ENCODE measurements at regions not wholly inside any gene's neighbourhood (a gene's known extent, or its start where the extent isn't known, plus 50 kb on each side); places are given as distances from the start of the nearest gene placed in this dataset.

DNA sequence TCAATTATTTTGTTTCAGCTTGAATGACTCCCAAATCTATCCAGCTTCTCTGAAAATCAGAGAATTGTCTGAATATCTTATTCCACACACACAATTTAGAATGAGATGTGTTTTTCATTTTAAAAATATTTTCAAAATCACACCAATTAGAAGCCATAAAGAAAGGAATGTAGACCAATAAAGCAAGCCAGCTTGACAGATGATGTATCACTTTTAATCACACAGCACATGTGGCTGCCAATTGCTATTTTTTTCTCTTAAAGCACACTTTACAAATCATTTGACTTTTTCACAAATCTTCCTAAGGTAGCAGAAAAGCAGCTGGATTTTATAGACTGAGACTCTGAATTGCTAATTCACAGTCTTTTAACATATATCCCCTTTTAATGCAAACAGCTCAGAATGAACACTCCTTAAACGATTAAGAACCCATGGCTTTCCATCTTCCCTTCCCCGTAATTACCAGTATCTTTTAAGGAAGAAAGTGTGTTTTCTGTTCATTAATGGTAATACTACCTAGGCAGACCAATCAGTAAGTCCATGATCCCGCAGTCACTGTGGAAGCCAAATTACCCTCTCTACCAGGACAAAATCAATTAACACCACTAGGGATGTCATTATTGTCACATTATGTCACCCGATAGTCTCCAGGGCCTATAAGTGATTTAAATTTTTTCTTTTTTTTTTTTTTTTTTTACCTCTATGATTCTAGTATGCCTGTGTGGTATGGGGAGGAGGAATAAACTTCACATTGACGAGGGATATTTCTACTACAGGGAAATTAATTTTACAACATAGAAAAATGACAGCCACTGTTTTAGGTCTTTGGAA is 250.0 kb upstream of the VEPH1 start:
- Histone ChIP-seq H3K36me3 (ENCODE audit: control insufficient read depth, insufficient read depth, low read length) (no peaks in the 10 kb centered on the region), H3K4me3 (no peak overlapping the region), H3K9ac (ENCODE audit: insufficient read depth in 1 of 2, low read depth in 2 of 2, low read length in 2 of 2) (no peak overlapping the region), H3K9me1 (ENCODE audit: control insufficient read depth, insufficient read depth, low read length) (no peaks in the 10 kb centered on the region), H3K79me2 (ENCODE audit: control insufficient read depth, insufficient read depth, low read length) (no peaks in the 10 kb centered on the region), H4K20me1 (replicated peaks; ENCODE audit: control insufficient read depth, insufficient read depth, low read length) (no peaks in the 10 kb centered on the region), H3K9me3 (replicated peaks; ENCODE audit: control insufficient read depth, insufficient read depth, low read depth, low read length) (no peaks in the 10 kb centered on the region), H3K4me1 (replicated peaks in 1 of 2; ENCODE audit: control insufficient read depth in 2 of 2, insufficient read depth in 2 of 2, low read length in 2 of 2) (no peaks in the 10 kb centered on the region), H2AFZ (ENCODE audit: low read depth, low read length) (no peak overlapping the region), H3K27ac (ENCODE audit: extremely low read depth, low read depth, low read length) (no peak overlapping the region), H3K27me3 (ENCODE audit: control insufficient read depth in 2 of 2, insufficient read depth in 2 of 2, low read length in 2 of 2) (peaks cover 3 to 7% of the 10 kb centered on the region in 2 experiments; a peak in 1 of 5 replicates), H3K4me2 (ENCODE audit: insufficient read depth, low read length) (no peak overlapping the region)
- 0% methylated on average over 5 of the region's 5 CpGs for WGBS (ENCODE audit: insufficient coverage, low coverage, missing lambda C conversion rate)
- no peak for TF ChIP-seq ZNF212 (CRISPR knock-in tag; IDR thresholded peaks at IDR 0.05)
- TF ChIP-seq SREBF1 (IDR thresholded peaks at IDR 0.05; ENCODE audit: borderline replicate concordance, low read depth, low read length), result no peak
- TF ChIP-seq, protein P1, sequence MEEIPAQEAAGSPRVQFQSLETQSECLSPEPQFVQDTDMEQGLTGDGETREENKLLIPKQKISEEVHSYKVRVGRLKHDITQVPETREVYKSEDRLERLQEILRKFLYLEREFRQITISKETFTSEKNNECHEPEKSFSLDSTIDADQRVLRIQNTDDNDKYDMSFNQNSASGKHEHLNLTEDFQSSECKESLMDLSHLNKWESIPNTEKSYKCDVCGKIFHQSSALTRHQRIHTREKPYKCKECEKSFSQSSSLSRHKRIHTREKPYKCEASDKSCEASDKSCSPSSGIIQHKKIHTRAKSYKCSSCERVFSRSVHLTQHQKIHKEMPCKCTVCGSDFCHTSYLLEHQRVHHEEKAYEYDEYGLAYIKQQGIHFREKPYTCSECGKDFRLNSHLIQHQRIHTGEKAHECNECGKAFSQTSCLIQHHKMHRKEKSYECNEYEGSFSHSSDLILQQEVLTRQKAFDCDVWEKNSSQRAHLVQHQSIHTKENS (CRISPR knock-in tag; IDR thresholded peaks at IDR 0.05), result no peak
- TF ChIP-seq, protein P2, sequence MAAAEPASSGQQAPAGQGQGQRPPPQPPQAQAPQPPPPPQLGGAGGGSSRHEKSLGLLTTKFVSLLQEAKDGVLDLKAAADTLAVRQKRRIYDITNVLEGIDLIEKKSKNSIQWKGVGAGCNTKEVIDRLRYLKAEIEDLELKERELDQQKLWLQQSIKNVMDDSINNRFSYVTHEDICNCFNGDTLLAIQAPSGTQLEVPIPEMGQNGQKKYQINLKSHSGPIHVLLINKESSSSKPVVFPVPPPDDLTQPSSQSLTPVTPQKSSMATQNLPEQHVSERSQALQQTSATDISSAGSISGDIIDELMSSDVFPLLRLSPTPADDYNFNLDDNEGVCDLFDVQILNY (CRISPR knock-in tag; IDR thresholded peaks at IDR 0.05), result no peak
- no peak for TF ChIP-seq BRF1 (IDR thresholded peaks at IDR 0.05; ENCODE audit: borderline replicate concordance, extremely low read depth, insufficient read length)
- no peak for TF ChIP-seq ZNF133 (CRISPR knock-in tag; IDR thresholded peaks at IDR 0.05)
- POLR2A ChIA-PET, result interaction anchor here (0.8 kb wide), 1 partner anchor 16 kb away, joined by 3 read pairs; no protein-coding TSS in a partner anchor
- DNase-seq (ENCODE audit: extremely low read depth in 1 of 4, low spot score in 3 of 4) (no peak), FAIRE-seq (no peak), ATAC-seq (no peak)
- BruUV-seq (replicated peaks), result no TSS peak
- intact Hi-C loops (cut with micrococcal nuclease), result no loop called here
- CTCF ChIA-PET (ENCODE audit: low intra/inter-chr PET ratio), result no interaction called here
- in situ Hi-C loops (cut with MboI), result no loop called here
